Activated CD8-positive, alpha-beta memory T cell treated with anti-CD3 and anti-CD28 coated beads for 1 hour (primary cell): ENCODE measurements at regions not wholly inside any gene's neighbourhood (a gene's known extent, or its start where the extent isn't known, plus 50 kb on each side); places are given as distances from the start of the nearest gene placed in this dataset.

Experiments used
- DNase-seq, 2 donors: peaks; one replicate each; pipeline ENCODE4 v3.0.0-alpha.2; 2020; ENCODE audit warnings: low read depth in 1 of 2; ENCODE audit errors: extremely low read depth in 1 of 2

DNA sequence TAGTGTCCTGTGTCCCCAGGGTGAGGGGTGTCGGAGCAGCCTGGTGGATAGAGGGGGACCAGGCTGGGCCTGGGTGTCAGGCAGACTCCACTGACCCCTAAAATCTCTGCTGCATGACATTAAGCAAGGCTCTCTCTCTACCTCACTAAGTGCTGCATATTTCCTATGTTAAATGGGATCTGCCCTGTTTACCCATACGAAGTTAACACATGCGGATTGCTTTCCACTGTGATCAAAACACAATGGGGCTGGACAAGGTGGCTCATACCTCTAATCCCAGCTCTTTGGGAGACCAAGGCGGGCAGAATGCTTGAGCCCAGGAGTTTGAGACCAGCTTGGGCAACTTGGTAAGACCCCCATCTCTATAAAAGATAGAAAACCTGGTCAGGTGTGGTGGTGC is 426.2 kb downstream of the MIAT start:
- no peak for DNase-seq

DNA sequence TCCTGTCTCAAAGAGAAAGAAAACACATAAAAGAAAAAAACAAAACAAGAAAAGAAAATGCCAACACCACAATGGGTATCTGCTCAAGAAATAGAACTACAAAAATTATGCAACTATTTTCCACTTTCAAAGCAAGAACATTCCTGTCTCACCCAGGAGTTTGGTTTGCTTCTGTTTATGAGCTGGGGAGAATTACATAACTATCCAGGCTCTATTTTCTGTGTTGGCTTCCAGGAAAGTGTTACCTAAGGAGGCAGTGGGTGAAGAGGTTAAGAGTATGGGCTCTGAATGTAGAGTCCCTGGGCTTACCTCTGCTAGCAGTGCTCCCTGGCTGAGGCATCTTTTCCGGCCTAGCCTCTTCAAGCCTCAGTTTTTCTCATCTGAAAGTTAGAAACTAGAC is 426.7 kb downstream of the MIAT start:
- no peak for DNase-seq

DNA sequence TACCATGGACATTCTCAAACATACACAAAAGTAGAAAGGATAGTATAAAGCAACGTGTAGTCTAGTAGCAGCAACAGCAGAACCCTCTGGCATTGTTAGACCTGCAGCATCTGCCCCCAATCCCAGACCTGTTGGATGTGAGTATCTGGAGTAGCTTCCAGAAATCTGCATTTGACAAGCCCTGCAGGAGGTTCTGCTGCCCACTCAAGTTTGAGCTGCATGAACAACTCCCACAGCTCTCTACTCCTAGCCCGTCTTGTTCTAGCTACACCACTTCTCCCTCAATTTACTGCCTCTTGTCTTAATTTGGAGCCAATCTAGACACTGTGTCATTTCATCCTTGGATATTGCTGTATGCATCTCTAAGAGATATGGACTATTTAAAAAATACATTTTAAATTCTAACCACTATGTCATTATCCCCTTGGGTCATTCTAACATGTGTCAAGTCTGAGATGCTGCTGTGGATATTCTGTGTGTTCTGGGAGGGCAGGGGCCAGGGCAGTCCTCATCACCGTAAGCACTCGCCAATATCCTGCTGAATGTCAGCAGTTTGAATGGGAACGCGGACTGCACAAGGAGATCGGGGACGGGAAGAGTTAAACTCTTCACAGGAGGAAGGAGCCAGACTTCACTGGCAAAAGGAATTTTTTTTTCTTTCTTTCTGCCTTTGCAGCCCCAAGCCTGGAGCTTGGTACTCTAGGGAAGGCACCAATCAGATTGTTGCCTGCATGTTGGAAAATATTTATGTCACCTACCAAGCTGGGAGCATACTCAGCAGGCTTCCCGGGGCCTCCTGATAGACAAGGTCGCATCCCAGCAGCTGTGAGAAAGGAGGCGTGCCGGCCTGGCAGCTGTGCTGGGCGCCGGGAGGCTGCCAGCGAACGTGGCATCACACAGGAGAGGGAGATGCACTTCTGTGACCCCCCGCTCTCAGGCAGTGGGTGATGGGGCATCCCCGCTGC is 429.0 kb downstream of the MIAT start:
- no peak for DNase-seq

DNA sequence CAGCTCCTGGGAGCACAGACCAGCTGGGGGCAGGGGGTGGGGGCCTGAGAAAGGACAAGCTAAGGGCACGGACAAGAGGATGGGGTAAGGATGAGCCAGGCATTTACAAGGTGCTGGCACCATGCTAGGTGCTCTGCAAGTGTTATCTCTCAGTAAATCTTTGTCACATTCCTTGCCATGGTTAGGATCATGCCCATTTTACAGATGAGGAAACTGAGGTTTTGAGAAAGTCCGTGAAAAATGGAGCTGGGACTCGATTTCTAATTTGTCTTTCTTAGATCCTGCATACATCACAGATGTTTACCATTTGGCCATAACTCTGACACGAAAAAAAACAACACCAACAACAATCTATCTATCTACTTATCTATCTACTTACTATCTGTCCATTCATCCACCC is 429.7 kb downstream of the MIAT start:
- DNase-seq, result no peak

DNA sequence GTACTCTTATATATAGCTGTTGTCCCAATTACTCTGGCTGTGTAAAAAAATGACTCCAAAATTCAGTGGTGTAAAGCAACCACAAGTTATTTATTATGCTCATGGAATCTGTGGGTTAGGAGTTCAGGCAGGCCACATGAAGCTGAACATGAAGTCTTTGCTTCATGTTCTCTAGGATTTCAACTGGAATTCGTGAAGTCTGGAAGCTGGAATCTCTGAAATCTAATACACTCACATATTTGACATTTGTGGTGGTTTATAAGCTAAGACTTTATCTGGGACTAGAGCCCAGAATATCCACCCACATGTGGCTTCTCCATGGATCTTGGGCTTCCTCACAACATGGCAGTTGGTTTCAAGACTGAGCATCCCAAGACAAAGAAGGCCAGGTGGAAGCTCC is 430.6 kb downstream of the MIAT start:
- DNase-seq, result no peak

DNA sequence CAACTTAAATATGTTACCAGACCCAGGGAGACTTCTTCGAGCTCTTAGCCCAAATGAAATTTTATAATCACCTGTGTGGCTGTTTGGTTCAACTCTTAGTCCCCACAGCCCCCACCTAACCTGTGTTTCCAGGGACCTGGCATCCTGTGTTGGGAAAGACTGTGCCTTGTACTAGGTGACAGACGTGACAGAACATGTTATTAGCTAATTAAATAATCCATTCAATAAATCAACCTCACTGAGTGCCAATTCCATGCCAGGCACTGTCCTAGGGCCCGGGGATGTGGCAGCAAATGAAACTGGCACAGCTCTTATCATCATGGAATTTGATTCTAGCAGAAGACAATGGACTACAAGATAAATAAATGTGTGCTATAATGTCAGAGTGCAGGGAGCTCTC is 431.9 kb downstream of the MIAT start:
- DNase-seq, result no peak

DNA sequence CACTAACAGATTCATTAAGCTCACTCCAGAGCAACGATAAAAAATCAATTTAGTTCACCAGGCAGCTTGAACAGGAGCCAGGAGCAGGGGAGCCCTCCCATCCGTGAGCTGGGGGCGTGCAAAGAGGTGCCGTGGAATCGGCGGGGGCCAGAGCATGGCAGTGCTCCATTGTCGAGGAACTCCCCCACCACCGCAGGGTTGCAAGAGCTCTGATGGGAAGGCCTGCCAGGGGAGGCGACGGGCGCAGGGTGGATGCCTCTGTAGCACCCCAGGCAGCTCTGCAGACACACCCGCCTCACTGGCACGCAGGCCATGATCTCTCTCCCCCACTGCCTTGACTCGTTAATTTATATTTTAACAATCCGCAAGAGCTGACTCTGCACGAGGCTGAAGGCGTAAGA is 433.2 kb downstream of the MIAT start:
- DNase-seq, result no peak

DNA sequence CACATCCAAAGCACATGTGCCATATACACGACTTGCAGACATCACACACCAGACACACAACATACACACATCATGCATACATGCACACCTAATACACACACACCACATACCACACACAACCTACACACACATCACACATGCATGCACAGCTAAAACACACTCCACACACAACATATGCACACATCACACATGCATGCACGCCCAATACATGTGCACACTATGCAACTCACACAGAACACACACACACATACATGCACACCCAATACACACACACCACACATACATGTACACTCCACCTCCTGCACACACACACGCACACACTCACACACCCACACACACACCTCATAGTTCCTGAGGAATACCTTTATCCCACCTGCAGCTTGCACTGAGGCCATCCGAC is 436.0 kb downstream of the MIAT start:
- no peak for DNase-seq

DNA sequence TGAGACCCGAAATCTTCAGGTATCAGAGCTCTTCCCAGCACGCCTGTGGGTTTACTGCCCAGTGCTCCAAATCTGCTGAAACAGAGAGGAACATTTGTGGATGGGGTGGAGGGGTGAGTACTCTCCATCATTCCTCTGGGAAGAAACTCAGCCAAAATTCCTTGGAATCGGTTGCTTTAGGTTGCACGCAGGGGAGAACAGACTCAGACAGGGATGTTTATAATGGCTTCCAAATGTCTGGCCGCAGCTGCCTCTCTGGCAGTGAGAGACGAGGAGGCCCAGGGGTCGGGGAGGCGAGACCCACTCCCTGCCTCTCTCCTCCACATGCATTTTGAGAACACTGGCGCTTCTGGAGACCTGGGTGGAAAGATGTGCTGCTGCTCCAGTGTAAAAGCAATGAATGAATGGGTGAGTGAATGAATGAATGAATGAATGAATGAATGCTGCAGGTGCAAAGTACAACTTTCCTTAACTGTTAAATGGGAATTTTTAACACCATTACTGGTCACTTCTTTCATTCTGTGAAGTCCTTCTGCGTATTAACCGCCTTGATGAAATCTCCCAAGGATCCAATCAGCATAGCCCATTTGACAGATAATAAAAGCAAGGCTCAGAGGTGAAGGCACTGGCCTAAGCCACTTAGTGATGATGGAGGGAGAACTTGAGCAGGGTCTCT is 437.4 kb downstream of the MIAT start:
- DNase-seq, result no peak

DNA sequence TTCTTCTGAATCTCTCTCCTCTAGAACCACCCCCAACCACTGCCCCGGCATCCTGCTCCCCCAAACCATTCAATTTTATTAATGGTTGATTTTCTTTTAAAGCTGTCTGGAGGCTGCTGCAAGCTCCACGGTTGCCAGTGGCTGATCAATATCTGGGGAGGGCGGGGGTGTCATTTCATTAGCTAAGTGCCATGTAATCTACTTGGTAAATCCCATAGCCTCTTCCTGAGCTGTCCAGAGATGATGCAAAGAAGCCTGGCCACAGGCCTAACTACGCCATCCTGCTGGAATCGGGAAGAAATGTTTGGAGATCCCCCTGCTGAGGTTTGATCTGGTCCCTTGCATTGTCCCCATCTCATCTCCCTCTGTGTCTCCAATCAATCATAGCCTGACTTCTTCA is 440.1 kb downstream of the MIAT start:
- DNase-seq, result no peak

DNA sequence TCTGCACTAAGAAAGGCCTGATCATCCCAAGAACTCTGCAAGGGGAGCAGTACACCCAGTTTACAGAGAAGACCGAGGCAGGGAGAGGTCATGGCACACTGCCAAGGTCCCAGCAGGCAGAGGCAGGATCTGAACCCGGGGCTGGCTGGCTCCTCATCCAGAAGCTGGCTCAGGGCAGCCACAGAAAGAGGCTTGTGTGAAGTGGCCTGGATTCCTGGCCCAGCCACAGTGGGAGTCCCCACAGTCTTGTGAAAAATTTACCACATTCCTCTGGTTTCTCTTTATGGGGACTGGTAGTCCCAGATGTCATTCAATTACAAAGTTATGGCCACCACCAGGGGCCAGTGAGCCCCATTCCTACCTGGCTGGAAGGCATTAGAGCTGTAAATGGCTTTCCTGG is 440.5 kb downstream of the MIAT start:
- no peak for DNase-seq

DNA sequence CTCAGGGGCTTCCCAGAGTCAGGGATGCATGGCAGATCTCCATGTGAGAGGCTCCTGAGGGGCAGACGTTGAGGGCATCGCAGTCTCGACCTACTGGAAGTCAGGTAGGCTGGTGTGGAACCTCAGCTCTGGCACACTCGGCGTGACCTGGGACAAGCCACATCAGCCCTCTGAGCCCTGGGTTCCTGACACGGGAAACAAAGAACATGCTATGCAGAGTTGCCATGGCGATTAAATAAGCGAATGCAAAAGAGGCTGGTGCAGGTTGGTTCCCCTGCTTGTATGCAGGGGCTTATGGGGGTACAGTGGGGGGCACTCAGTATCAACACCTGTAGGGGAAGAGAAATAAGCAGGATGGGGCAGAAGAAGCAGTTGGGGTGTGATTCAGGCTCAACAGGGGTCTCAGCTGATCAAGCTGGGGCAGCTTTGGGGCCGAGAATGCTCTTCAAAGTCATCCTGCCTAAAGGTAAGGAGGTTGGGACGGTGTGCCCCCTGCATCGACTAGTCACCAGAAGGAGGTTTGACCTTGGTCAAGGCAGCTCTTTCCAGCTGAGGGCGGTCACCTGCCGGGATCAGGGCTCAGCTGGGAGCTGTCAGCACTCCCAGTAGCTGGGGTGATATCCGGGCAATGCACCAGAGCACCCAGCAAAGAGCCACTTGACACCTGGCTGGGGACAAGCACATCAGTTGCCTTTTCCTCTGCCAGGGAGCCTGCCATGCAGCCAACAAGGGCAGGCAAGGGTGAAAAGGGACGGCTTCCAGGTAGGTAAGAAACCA is 442.7 kb downstream of the MIAT start:
- DNase-seq, result no peak

DNA sequence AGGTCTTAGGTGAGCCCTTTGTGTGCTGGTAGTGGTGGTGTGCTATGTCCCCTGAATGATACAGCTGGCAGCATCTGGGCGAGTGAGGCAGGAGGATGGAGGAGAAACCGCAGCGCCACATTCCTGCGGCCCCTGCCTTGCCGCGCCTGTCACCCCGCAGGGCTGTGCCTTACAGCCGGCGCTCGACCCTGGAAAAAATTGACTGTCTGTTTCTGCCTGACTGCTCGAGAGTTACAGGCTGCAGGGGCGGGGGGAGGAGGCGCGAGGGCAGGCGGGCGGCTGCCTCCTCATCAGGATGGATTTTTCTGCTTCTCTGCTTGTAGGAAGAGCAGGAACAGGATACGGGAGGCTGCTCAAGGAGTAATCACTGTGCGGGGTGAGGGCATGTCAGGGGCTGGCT is 443.4 kb downstream of the MIAT start:
- no peak for DNase-seq

DNA sequence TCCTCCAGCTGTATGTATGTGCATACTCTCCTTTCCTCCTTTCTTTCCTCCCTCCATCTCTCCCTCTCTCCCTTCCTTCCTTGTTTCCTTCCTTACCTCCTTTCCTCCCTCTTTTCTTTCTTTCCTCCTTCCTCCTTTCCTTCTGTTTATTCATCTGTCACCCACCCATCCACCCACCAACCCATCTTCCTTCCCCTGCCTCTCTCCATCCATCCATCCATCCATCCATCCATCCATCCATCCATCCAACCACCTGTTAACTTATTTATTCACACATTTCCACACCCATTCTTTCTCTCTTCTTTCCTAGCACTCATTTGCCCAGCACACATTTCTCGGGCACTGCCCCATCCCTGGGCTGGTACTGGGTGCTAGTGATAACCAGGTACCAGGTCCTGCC is 443.9 kb downstream of the MIAT start:
- no peak for DNase-seq

DNA sequence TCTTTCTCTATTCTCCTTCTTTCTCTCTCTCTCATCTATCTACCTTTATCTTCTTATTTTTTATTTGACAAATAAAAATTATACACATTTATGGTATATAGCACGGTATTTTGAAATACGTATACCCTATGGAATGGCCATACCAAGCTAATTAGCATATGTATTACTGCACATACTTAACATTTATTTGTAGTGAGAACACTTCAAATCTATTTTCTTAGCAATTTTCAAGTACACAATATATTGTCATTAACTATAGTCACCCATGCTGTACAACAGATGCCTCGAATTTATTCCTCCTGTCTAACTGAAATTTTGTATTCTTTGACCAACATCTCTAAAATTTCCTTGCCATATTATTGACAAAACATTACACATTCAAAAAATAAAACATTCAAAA is 447.1 kb downstream of the MIAT start:
- DNase-seq, result no peak

DNA sequence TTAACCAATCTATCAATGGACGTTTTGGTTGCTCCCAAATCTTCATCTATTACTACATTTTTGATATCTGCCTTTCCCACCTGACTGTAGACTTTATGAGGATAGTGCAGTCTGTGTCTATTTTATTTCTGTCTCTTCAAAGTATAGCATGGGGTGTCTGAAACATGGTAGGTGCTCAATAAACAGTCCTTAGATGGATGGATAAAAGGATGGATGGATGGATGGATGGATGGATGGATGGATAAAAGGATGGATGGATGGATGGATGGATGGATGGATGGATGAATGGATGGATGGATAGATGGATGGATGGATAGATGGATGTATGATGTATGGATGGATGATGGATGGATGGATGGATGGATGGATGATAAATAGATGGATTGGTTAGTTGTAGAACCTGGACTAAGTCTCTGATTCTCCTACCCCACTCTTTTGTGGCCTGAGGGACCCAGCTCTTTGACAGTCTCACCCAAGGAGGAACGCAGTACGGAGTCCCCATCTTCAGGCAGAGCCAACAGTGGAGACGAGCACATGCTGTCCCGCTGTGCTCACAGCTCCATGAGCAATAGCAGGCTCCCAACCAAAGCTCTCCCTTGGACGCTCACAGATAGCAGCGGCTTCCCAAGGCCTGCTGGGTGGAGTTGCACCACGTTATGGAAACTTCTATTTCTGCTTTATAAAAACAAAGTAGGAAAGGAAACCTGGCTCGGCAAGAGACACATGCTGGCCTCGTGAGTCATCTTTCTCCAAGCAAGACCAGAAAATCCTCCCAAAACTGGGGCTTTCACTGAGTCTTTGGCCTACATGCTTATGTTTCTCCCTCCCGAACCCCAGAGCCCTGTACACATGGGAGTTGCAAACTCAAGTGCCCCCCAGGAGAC is 448.0 kb downstream of the MIAT start:
- DNase-seq, result no peak

DNA sequence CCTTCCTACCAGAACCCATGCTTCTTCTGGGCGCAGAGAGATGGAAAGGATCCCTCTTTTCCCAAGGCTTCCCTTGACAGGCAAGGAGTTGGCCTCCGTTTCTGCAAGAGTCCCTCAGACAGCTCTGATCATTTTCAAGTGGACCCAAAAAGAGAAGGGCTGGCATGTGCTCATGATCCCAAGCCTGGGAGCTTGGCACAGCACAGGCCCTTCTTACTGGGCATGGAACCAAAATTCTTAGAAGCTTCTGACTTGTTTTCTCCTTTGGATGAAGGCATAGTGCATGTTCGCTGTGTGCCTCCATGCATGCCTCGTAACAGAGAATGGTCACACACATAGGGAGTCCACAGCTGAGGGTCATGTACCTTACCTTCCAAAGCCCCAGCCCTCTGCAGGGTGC is 449.6 kb downstream of the MIAT start:
- no peak for DNase-seq

DNA sequence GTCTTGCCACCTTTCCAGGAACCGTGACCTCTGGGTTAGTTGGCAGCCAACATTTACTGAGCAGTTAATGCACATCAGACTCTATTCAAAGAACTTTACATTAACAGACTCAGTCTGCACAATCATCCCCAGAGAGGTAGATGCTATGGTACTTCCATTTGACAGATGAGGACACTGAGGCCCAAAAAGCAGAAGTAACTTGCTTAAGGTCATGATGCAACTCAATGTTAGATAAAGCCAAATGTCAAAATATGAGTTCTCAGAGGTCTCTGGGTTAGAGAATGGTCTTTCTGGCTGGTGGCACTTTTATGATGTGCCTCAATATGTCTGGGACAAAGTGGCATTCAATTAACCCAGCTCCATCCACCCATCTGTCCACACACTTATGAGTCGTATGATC is 450.0 kb downstream of the MIAT start:
- DNase-seq, result no peak

DNA sequence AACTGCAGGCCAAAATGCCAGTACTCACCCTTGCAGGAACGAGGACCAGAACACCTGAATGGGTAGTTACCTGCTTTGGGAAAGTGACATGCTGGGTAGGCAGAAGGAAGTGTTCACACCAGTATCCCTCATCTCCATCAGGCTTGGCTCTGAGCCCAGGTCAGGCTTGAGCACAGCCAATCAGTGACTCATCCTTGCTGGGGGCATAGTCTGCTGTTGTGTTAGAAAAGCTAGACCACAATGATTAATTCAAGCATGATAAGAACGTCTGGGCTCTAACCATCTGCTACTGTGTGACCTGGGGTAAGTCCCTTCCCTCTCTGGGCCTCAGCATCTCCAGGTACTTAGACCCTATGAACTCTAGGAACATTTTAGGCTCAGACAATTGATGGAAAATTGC is 450.4 kb downstream of the MIAT start:
- no peak for DNase-seq

DNA sequence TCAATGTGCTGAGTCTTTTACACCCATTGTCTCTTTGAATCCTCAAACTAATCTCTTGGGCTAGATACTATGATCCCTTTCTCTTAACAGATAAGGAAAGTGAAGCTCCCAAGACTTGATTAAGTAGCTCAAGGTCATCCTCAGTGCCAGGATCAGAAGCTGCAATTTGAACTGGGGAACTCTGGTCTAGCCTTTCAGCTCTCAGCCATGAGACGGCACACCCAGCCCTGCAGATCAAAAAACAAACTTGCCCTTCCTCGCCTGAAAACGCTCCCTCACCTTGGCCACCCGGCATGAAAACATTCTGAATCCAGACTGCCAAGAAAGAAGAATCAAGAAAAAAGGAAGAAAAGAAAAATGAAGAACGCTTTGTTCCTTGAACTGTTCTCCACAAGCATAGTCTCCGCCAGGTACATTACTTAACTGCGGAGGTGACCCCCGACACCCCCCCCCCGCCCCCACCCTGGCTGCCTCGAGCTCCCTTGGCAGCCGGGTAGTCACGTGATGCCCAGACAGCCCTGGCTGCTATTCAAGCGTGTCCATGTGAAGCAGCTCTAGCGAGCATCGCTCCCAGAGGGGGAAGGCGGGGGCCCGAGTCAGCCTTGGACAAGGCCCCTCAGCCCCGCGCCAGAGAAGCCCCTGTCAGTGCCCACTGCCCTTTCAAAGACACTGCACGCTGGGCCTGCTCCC is 451.2 kb downstream of the MIAT start:
- no peak for DNase-seq
